Gastrocnemius medialis (tissue), 4 donors: ENCODE measurements at regions not wholly inside any gene's neighbourhood (a gene's known extent, or its start where the extent isn't known, plus 50 kb on each side); places are given as distances from the start of the nearest gene placed in this dataset.

Source experiments
- CTCF ChIP-seq, 5 experiments: fragments of 450-650 bp in 3 of 5; fragments of 200-600 bp in 2 of 5; sonication (generic) in 2 of 5; IDR thresholded peaks in 4 of 5; conservative IDR thresholded peaks in 1 of 5; 1 replicate in 4 of 5; 2 replicates in 1 of 5; pipeline ENCODE4 v1.5.1; 2016 to 2019; ENCODE audit warnings: antibody characterized with exemption in 5 of 5, mild to moderate bottlenecking in 3 of 5, moderate library complexity in 3 of 5
- POLR2A ChIP-seq, 2 donors: fragments of 450-650 bp; IDR thresholded peaks; one replicate each; pipeline ENCODE4 v1.6.1; 2017; ENCODE audit warnings: antibody characterized with exemption in 2 of 2, mild to moderate bottlenecking in 2 of 2, moderate library complexity in 2 of 2

- TF ChIP-seq CTCF (IDR thresholded peaks at IDR 0.05 in 4 of 5, conservative IDR thresholded peaks at IDR 0.05 in 1 of 5) (no peak), POLR2A (IDR thresholded peaks at IDR 0.05) (no peak)
These were observed 141.7 kb downstream of the SLITRK1 start for GRCh38 chr13:83740622-83741021.
